CD4-positive, alpha-beta T cell treated with Interleukin-1 beta for 1 hour (primary cell): ENCODE measurements at regions not wholly inside any gene's neighbourhood (a gene's known extent, or its start where the extent isn't known, plus 50 kb on each side); places are given as distances from the start of the nearest gene placed in this dataset.

Source experiments
- DNase-seq, 2 donors: peaks; one replicate each; pipeline ENCODE4 v3.0.0-alpha.2; 2020 to 2022

GRCh38 chr9:135032041-135032835 lies 55.2 kb upstream of the OLFM1 start:
- DNase-seq: no peak

GRCh38 chr9:135032868-135033460 lies 54.5 kb upstream of the OLFM1 start:
- no peak for DNase-seq

DNA sequence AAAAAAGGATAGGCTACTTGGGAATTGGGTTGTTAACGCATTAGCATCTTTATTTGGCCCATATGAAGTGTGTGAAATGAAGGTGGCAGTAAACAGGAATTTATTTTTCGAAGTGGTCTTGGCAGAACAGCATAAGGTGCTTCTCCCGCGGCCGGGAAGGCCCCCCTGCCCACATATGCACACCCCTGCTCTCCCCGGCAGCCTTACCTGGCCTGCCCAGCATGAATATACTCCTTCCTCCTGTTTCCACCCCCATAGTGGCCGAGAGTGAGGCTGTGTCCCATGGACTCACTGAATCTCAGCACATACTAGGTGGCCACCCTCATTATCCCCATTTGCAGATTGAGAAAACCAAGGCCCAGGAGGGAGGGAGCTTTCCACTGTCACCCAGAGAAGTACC lies 54.0 kb upstream of the OLFM1 start:
- DNase-seq: no peak

DNA sequence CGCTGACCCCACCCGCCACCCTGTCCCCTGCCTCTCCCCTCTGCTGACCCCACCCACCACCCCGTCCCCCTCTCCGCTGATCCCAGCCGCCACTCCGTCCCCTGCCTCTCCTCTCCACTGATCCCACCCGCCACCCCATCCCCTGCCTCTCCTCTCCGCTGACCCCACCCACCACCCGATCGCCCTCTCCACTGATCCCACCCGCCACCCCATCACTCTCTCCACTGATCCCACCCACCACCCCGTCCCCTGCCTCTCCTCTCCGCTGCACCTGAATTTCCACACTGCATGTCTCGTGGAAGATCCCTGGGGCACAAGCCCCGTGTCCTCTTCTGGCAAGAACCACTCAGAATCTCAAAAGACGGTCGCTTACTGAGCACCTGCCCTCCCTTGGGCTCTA lies 53.4 kb upstream of the OLFM1 start:
- DNase-seq: no peak

DNA sequence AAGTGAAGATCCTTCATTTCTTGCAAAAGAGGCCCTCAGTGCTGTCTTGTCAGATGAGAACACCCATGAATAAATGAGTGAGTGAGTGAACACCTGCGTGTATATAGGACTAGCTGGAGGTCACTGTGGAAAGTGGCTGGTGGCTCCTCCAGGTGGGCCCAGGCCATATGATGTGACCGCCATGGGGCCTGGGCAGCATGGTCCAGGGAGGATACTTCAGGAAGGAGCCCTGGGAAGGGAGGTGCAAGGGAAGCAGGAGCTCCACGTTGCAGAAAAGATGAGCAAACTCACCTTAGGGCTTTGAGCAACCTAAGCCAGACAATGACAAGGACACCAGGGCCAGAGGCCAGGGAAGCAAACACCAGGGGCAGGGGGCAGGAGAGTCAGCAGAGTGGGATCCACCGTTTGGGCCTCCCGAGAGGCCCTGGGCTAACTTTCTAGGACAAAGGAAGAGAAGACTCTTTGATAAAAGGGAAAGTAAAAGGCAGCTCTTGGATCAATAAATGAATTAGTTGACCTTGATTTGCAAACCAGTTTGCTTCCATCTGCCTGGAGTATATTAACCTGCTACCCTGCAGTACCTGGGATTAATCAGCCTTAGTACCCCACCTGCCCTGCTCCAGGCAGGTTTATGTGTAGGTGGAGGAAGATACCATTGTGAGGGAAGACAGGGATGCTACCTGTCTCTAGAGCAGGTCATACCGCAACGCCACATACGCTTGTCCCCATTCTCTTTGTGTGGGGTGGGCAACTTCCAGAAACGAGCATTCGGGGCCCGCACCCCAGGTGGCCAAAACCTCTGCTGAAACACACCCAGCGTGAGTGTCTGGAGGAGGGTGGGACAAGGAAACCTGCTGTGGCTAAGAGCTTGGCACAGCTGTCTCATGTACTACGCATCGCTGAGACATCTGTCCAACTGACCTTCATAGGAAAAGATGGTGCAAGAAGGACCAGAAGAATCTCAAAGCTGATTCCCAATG lies 51.4 kb upstream of the OLFM1 start:
- no peak for DNase-seq

- DNase-seq: no peak
These were observed 50.5 kb upstream of the OLFM1 start for GRCh38 chr9:135036861-135037465.

DNA sequence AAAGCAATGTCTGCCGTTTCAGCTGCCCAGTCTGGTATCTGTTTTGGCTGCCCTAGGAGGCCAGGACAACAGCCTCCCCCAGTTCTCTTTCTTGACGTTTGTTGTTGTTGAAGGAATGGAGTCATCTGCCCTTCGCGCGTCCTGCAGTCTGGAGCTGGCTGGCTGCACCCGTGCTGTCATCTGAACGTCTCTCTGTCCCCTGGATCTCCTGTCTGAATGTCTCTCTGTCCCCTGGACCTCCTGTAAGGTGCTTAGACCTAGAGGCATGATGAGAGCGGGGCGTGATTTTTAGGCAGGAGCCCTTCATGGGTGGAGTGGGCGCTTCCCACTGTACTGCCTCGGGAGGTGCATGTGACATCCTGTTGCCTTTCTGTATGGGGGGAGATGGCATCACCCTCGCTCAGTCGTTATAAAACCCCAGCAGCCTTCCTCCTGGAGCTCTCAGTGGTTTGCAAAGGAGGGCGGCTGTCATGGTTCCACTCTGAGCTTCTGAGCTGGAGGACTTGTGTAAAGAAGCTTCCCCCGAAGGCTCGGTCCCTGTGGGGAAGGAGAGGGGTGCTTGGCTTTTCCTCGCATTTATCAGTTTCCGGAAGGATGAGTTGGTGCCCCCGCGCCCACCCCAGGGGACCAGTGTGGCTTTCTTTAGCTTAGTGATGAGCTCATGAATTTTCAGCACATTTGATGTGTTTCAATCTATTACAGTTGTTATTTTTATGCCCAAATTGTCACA lies 49.8 kb upstream of the OLFM1 start:
- no peak for DNase-seq
